ENCODE measurements at regions not wholly inside any gene's neighbourhood (a gene's known extent, or its start where the extent isn't known, plus 50 kb on each side); places are given as distances from the start of the nearest gene placed in this dataset.

GRCh38 chr6:94548201-94548600 lies 1029.1 kb upstream of the MANEA start:
- no peak overlapping the region for H3K4me3 ChIP-seq
- H3K9me3 ChIP-seq, result no peaks in the 10 kb centered on the region
- 85% methylated on average over 4 of the region's 4 CpGs for WGBS
- no peaks in the 10 kb centered on the region for H3K4me1 ChIP-seq
- H3K36me3 ChIP-seq, result no peaks in the 10 kb centered on the region
- intact Hi-C loops (cut with DNase I), result no loop called here
- DNase-seq (ENCODE audit: extremely low spot score), result no peak
- H3K27ac ChIP-seq (replicated peaks in 1 of 4), result no peak overlapping the region
- H3K27me3 ChIP-seq, result no peaks in the 10 kb centered on the region
- TF ChIP-seq CTCF (IDR thresholded peaks at IDR 0.05) (no peak), EP300 (IDR thresholded peaks at IDR 0.05) (no peak), POLR2AphosphoS5 (IDR thresholded peaks at IDR 0.05) (no peak), POLR2A (IDR thresholded peaks at IDR 0.05; ENCODE audit: low read depth) (no peak)

DNA sequence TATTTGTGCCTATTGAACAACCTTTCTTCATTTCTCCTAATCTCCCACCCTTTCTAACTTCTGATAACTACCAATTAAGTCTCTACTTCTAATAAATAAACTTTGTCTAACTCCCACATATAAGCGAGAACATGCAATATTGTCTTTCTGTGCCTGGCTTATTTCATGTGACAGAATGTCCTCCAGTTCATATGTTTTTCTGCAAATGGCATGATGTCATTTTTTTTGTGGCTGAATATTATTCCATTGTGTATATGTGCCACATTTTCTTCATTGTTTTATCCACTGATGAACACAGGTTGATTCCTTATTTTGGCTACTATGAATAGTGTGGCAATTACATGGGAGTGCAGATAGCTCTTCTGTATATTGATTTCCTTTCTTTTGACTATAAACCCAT lies 1041.5 kb upstream of the MANEA start:
- 81% methylated on average over 1 of the region's 1 CpG for WGBS
- intact Hi-C loops (cut with DNase I), result no loop called here

DNA sequence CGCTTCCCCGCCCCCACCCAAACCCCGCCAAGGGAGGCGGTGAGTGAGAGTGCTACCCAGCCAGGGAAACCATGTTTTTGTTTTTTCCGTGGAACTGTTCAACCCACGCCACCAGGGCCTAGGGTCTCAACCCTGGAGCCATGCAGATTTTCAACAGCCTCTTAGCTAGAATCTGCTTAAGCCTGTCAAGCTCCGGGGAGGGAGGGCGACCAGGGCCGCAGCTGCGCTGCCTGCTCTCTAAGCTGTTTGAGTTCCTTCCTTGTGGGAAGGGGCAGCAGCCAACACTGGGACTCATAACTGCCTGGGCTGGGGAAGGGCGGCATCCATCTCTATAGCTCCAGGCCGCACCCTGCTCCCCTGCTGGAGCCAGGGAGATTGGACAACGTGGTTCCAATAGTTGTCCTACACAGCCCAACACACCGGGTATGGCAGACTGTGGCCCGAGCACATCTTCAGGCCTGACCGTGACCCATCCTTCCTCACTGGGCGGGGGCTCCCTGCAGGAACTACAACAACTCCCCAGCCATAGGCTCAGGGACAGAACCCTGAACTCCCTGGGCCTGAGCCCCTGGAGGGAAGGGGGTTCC lies 1065.7 kb upstream of the MANEA start:
- Histone ChIP-seq H3K36me3 (no peaks in the 10 kb centered on the region), H3K4me1 (no peaks in the 10 kb centered on the region), H3K27ac (replicated peaks in 1 of 4) (no peak overlapping the region), H3K27me3 (no peaks in the 10 kb centered on the region), H3K4me3 (no peak overlapping the region), H3K9me3 (no peaks in the 10 kb centered on the region)
- intact Hi-C loops (cut with DNase I), result no loop called here
- TF ChIP-seq POLR2AphosphoS5 (IDR thresholded peaks at IDR 0.05) (no peak), EP300 (IDR thresholded peaks at IDR 0.05) (no peak), CTCF (IDR thresholded peaks at IDR 0.05) (no peak), POLR2A (IDR thresholded peaks at IDR 0.05; ENCODE audit: low read depth) (no peak)
- no peak for DNase-seq (ENCODE audit: extremely low spot score)
- WGBS, result 89% methylated on average over 14 of the region's 17 CpGs

More for the DNA sequence above, 1041.5 kb upstream of the MANEA start:
- Histone ChIP-seq H3K27ac (replicated peaks in 1 of 4) (no peak overlapping the region), H3K9me3 (no peaks in the 10 kb centered on the region), H3K27me3 (no peaks in the 10 kb centered on the region), H3K36me3 (no peaks in the 10 kb centered on the region), H3K4me3 (no peak overlapping the region), H3K4me1 (no peaks in the 10 kb centered on the region)
- no peak for DNase-seq (ENCODE audit: extremely low spot score)
- TF ChIP-seq CTCF (IDR thresholded peaks at IDR 0.05) (no peak), POLR2AphosphoS5 (IDR thresholded peaks at IDR 0.05) (no peak), EP300 (IDR thresholded peaks at IDR 0.05) (no peak), POLR2A (IDR thresholded peaks at IDR 0.05; ENCODE audit: low read depth) (no peak)

DNA sequence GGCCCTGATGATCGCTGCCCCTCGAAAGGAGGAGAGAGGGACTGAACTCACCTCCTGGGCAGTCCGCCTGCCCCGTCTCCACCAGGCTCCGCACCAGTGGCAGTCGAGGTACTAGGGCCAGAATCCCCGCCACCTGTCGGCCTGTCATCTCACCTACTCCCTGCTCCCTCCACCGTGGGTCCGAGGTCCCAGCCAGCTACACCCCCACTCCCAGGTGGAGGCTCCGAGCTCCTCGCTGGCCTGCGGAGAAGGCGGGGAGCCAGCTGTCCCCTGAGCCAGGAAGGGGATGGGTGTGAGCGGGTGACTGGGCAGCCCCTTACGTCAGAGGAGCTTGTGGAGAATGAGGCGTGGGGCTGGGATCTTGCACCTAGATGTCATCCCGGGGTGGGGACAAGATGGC lies 1066.5 kb upstream of the MANEA start:
- intact Hi-C loops (cut with DNase I), result no loop called here
- TF ChIP-seq POLR2AphosphoS5 (IDR thresholded peaks at IDR 0.05) (no peak), EP300 (IDR thresholded peaks at IDR 0.05) (no peak), POLR2A (IDR thresholded peaks at IDR 0.05; ENCODE audit: low read depth) (no peak), CTCF (IDR thresholded peaks at IDR 0.05) (no peak)
- H3K9me3 ChIP-seq, result no peaks in the 10 kb centered on the region
- 81% methylated on average over 18 of the region's 18 CpGs for WGBS
- H3K4me1 ChIP-seq, result no peaks in the 10 kb centered on the region
- no peak overlapping the region for H3K4me3 ChIP-seq
- H3K27ac ChIP-seq (replicated peaks in 1 of 4), result no peak overlapping the region
- H3K36me3 ChIP-seq, result no peaks in the 10 kb centered on the region
- no peaks in the 10 kb centered on the region for H3K27me3 ChIP-seq
- no peak for DNase-seq (ENCODE audit: extremely low spot score)

GRCh38 chr6:94501516-94501915 lies 1075.8 kb upstream of the MANEA start:
- Histone ChIP-seq H3K4me1 (no peaks in the 10 kb centered on the region), H3K27ac (replicated peaks in 1 of 4) (no peak overlapping the region), H3K4me3 (no peak overlapping the region), H3K9me3 (no peaks in the 10 kb centered on the region), H3K27me3 (no peaks in the 10 kb centered on the region), H3K36me3 (no peaks in the 10 kb centered on the region)
- no peak for DNase-seq (ENCODE audit: extremely low spot score)
- 45% methylated on average over 2 of the region's 2 CpGs for WGBS
- no peak for TF ChIP-seq CTCF (IDR thresholded peaks at IDR 0.05)
- TF ChIP-seq POLR2AphosphoS5 (IDR thresholded peaks at IDR 0.05), result no peak
- no peak for TF ChIP-seq POLR2A (IDR thresholded peaks at IDR 0.05; ENCODE audit: low read depth)
- TF ChIP-seq EP300 (IDR thresholded peaks at IDR 0.05), result no peak
- intact Hi-C loops (cut with DNase I), result no loop called here
